ENCODE measurements at regions not wholly inside any gene's neighbourhood (a gene's known extent, or its start where the extent isn't known, plus 50 kb on each side); places are given as distances from the start of the nearest gene placed in this dataset.

GRCh38 chr12:127509066-127509778, 757.7 kb upstream of the TMEM132C start:
- Histone ChIP-seq H3K4me1 (no peaks in the 10 kb centered on the region), H3K9me3 (no peaks in the 10 kb centered on the region), H3K4me3 (no peak overlapping the region), H3K27me3 (no peaks in the 10 kb centered on the region), H3K36me3 (no peaks in the 10 kb centered on the region), H3K27ac (no peak overlapping the region)
- intact Hi-C loops (cut with DNase I), result no loop called here
- DNase-seq, result no peak
- no peak for TF ChIP-seq POLR2A (IDR thresholded peaks at IDR 0.05)
- TF ChIP-seq, protein P1, sequence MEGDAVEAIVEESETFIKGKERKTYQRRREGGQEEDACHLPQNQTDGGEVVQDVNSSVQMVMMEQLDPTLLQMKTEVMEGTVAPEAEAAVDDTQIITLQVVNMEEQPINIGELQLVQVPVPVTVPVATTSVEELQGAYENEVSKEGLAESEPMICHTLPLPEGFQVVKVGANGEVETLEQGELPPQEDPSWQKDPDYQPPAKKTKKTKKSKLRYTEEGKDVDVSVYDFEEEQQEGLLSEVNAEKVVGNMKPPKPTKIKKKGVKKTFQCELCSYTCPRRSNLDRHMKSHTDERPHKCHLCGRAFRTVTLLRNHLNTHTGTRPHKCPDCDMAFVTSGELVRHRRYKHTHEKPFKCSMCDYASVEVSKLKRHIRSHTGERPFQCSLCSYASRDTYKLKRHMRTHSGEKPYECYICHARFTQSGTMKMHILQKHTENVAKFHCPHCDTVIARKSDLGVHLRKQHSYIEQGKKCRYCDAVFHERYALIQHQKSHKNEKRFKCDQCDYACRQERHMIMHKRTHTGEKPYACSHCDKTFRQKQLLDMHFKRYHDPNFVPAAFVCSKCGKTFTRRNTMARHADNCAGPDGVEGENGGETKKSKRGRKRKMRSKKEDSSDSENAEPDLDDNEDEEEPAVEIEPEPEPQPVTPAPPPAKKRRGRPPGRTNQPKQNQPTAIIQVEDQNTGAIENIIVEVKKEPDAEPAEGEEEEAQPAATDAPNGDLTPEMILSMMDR (IDR thresholded peaks at IDR 0.05), result no peak
- 75 to 78% methylated on average over 6 of the region's 6 CpGs for WGBS, 2 donors

DNA sequence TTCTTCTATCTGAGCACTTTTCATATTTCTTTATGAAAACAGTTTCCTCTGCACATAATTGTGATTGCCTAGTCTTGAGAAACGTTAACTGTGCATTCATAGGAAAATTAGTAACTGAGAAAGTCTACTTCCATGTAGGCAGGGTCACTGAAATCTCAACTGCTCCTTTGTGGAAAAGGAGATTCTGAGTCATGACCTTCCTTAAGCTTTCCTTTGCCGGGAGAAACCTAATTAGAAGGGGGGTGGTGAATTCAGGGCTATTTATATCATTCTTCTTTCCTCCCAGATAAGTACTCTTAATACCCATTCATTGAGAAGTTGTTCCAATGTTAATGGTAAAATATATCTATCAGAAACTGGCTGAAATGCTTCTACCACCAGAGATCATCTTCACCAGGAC, 751.0 kb upstream of the TMEM132C start:
- no peaks in the 10 kb centered on the region for H3K36me3 ChIP-seq
- H3K27me3 ChIP-seq, result no peaks in the 10 kb centered on the region
- WGBS, 2 donors, result 36 to 48% methylated on average over 2 of the region's 2 CpGs
- DNase-seq, result no peak
- H3K4me3 ChIP-seq, result no peak overlapping the region
- H3K4me1 ChIP-seq, result no peaks in the 10 kb centered on the region
- H3K9me3 ChIP-seq, result peaks cover 0 to 1% (median 0%) of the 10 kb centered on the region in 3 donors
- intact Hi-C loops (cut with DNase I), result no loop called here
- TF ChIP-seq POLR2A (IDR thresholded peaks at IDR 0.05), result no peak
- TF ChIP-seq, protein P1 (IDR thresholded peaks at IDR 0.05), result no peak
- no peak overlapping the region for H3K27ac ChIP-seq

- peaks cover 0 to 6% (median 0%) of the 10 kb centered on the region in 3 donors for H3K9me3 ChIP-seq
- 45 to 63% methylated on average over 1 of the region's 1 CpG for WGBS, 2 donors
- H3K4me1 ChIP-seq, result no peaks in the 10 kb centered on the region
- intact Hi-C loops (cut with DNase I), result no loop called here
- no peak overlapping the region for H3K4me3 ChIP-seq
- DNase-seq, result no peak
- no peak overlapping the region for H3K27ac ChIP-seq
- no peaks in the 10 kb centered on the region for H3K27me3 ChIP-seq
- no peaks in the 10 kb centered on the region for H3K36me3 ChIP-seq
- no peak for TF ChIP-seq POLR2A (IDR thresholded peaks at IDR 0.05)
- TF ChIP-seq, protein P1 (IDR thresholded peaks at IDR 0.05), result no peak
Observed at GRCh38 chr12:127516467-127516866, 750.5 kb upstream of the TMEM132C start.

DNA sequence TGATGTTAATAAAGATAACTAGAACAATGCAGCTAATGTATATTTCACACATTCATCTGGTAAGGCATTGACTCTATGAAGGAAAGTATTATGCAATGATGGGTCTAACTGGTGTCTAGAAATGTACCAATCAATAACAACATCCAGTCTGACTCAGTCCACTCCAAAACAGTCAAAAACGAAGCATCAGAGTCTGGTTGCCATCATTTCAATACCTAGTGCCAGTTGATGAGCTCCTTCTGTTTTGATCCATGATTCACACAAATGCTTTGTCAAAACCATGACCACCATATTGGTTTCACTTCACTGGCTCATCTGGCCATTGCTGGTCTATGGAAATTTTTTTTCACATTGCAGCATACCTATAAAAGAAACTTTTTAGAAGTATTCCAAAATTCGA, 747.2 kb upstream of the TMEM132C start:
- DNase-seq, result no peak
- H3K36me3 ChIP-seq, result no peaks in the 10 kb centered on the region
- no peak overlapping the region for H3K27ac ChIP-seq
- no peaks in the 10 kb centered on the region for H3K27me3 ChIP-seq
- 23 to 29% methylated on average over 2 of the region's 2 CpGs for WGBS, 2 donors
- intact Hi-C loops (cut with DNase I), result no loop called here
- TF ChIP-seq, protein P1 (IDR thresholded peaks at IDR 0.05), result no peak
- no peak for TF ChIP-seq POLR2A (IDR thresholded peaks at IDR 0.05)
- H3K9me3 ChIP-seq, result peaks cover 0 to 6% (median 0%) of the 10 kb centered on the region in 3 donors
- no peak overlapping the region for H3K4me3 ChIP-seq
- no peaks in the 10 kb centered on the region for H3K4me1 ChIP-seq

GRCh38 chr12:127526925-127527324, 740.0 kb upstream of the TMEM132C start:
- no peak for DNase-seq
- Histone ChIP-seq H3K27me3 (no peaks in the 10 kb centered on the region), H3K4me3 (no peak overlapping the region), H3K36me3 (no peaks in the 10 kb centered on the region), H3K27ac (no peak overlapping the region), H3K9me3 (no peaks in the 10 kb centered on the region), H3K4me1 (no peaks in the 10 kb centered on the region)
- 68 to 71% methylated on average over 3 of the region's 3 CpGs for WGBS, 2 donors
- intact Hi-C loops (cut with DNase I), result no loop called here
- TF ChIP-seq, protein P1 (IDR thresholded peaks at IDR 0.05), result no peak
- no peak for TF ChIP-seq POLR2A (IDR thresholded peaks at IDR 0.05)
